Esophagus (tissue), 2 donors: ENCODE measurements at regions not wholly inside any gene's neighbourhood (a gene's known extent, or its start where the extent isn't known, plus 50 kb on each side); places are given as distances from the start of the nearest gene placed in this dataset.

Source experiments
- H3K27ac ChIP-seq, 2 donors: one replicate each; pipeline ENCODE4 v1.5.1; 2013; ENCODE audit warnings: low read depth in 2 of 2, mild to moderate bottlenecking in 2 of 2, inconsistent platforms in 1 of 2, low read length in 1 of 2, moderate library complexity in 1 of 2
- H3K27me3 ChIP-seq, 2 donors: one replicate each; pipeline ENCODE4 v1.6.1; 2013; ENCODE audit warnings: low read length in 2 of 2, control low read depth in 1 of 2, mild to moderate bottlenecking in 1 of 2; ENCODE audit not compliant: insufficient read depth in 2 of 2, control insufficient read depth in 1 of 2
- H3K36me3 ChIP-seq, 2 donors: one replicate each; pipeline ENCODE4 v1.6.1; 2013; ENCODE audit warnings: low read length in 1 of 2; ENCODE audit not compliant: control insufficient read depth in 2 of 2, insufficient read depth in 2 of 2
- H3K4me1 ChIP-seq, 2 donors: one replicate each; pipeline ENCODE4 v1.6.1; 2013; ENCODE audit warnings: low read length in 1 of 2; ENCODE audit not compliant: control insufficient read depth in 2 of 2, insufficient read depth in 2 of 2
- H3K4me3 ChIP-seq, 2 donors: one replicate each; pipeline ENCODE4 v1.5.1; 2013; ENCODE audit warnings: low read length in 2 of 2, mild to moderate bottlenecking in 2 of 2, low read depth in 1 of 2, moderate library complexity in 1 of 2
- H3K9me3 ChIP-seq, 2 donors: one replicate each; pipeline ENCODE4 v1.6.1; 2013; ENCODE audit warnings: mild to moderate bottlenecking in 2 of 2, low read depth in 1 of 2, low read length in 1 of 2, moderate library complexity in 1 of 2; ENCODE audit not compliant: control insufficient read depth in 2 of 2, insufficient read depth in 1 of 2
- WGBS, 2 donors: extraction: QIAGEN DNeasy Blood & Tissue Kit; methylation state at CpG; one replicate each; pipeline ENCODE4 v1.1.7; 2013; 5-methylcytosine and 5-hydroxymethylcytosine counted together
- donor health status: healthy with polysubstance abuse.
- donor health status: Bipolar disorder and iron deficiency.

DNA sequence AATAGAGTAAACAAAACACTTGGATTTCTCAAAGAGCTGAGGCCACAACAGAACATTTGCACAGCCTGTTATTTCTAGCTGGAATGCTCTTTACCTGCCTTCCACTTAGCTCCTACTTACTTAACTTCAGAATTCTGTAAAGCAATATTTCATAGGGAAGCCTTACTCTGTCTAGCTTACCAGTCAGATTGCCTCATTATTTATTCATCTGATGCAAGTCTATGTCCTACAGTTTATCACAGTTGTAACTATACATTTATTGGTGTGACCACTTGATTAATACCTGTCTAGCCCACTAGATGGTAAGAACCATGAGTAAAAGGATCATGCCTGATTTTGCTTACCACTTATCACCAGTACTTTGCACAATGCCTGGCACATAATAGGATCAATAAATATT is 56.1 kb upstream of the ME3 start:
- Histone ChIP-seq H3K27me3 (no peaks in the 10 kb centered on the region), H3K36me3 (no peaks in the 10 kb centered on the region), H3K9me3 (no peaks in the 10 kb centered on the region), H3K4me3 (no peak overlapping the region), H3K27ac (no peak overlapping the region), H3K4me1 (no peaks in the 10 kb centered on the region)

DNA sequence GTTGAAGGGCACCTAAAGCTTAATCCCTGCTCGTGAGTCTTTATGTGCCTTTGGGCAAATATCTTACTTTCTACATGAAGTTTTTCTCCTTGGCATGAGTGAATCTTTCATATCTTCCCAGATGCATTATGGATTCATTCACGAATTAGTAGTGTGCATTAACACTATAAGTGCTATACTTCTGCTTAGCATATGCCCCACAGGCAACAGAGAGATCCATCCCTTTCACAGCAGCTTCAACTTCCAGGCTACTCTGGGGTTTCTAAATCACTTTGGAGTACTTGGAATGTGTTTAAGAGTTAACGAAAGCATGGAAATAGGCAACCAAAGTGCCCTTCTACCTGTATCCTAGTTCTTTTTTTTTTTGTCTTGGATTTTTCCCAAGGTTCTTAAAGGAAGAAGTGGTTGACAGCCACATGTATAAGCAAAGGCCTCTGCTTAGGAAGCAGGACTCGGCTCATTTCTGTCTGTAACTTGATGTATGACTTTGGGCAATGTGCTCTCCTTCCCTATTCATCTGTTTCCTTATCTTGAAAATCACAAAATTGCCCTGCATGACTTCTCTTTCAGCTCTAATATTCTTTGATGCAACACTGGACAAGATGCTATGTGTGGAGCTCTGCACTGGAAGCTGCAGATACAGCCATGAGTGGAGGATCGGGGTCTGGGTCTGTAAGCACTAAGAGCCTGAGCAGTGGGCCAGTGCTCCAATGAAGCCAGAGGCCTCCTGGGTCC is 54.5 kb upstream of the ME3 start:
- WGBS, 2 donors, result 63 to 67% methylated on average over 5 of the region's 5 CpGs
- no peaks in the 10 kb centered on the region for H3K36me3 ChIP-seq
- H3K4me1 ChIP-seq, result no peaks in the 10 kb centered on the region
- no peaks in the 10 kb centered on the region for H3K9me3 ChIP-seq
- no peaks in the 10 kb centered on the region for H3K27me3 ChIP-seq
- H3K27ac ChIP-seq, result no peak overlapping the region
- no peak overlapping the region for H3K4me3 ChIP-seq

DNA sequence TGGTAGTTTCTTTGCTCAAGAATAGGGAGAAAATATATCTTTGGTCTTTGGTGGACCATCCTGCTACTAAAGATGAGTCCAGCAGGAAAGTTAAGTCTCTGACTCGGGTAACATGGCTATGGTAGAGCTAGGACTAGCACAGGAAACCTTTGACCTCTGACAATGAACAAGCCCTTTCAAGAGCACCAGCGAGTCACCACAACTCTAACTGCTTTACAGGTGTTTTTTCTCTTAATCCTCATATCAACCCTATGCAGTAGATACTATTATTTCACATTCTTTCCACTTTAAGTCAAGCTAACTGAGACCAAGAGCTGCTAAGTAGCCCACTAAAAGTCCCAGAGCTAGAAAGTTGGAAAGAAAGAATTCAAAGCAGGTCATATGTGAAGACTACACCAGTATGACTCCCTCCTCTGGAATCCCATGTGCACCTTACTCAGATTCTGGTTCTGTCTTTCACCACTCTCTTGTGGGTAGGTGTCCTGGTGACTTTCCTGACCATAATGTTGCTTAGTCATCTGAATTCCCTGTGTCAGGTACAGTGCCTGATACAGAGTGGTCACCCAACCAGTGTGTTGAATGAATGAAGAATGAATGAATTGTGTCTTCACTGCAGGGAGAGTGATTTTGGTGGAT is 53.8 kb upstream of the ME3 start:
- Histone ChIP-seq H3K4me3 (no peak overlapping the region), H3K36me3 (no peaks in the 10 kb centered on the region), H3K4me1 (no peaks in the 10 kb centered on the region), H3K27me3 (no peaks in the 10 kb centered on the region), H3K27ac (no peak overlapping the region), H3K9me3 (no peaks in the 10 kb centered on the region)
- 79 to 84% methylated on average over 2 of the region's 2 CpGs for WGBS, 2 donors

DNA sequence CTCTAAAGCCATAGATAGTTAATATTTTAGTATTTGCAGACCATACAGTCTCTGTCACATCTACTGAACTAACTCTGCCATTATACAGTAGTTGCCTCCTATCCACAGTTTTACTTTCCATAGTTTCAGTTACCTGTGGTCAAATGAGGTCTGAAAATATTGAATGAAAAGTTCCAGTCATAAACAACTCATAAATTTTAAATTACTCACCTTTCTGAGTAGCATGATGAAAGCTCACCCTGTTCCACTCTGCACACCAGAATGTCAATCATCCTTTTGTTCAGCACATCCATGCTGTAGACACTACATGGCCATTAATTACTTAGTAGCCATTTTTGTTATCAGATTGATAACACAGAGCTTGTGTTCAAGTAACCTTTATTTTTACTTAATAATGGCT is 51.7 kb upstream of the ME3 start:
- H3K27ac ChIP-seq, result no peak overlapping the region
- no peaks in the 10 kb centered on the region for H3K9me3 ChIP-seq
- no peaks in the 10 kb centered on the region for H3K27me3 ChIP-seq
- no peak overlapping the region for H3K4me3 ChIP-seq
- H3K4me1 ChIP-seq, result no peaks in the 10 kb centered on the region
- no peaks in the 10 kb centered on the region for H3K36me3 ChIP-seq

DNA sequence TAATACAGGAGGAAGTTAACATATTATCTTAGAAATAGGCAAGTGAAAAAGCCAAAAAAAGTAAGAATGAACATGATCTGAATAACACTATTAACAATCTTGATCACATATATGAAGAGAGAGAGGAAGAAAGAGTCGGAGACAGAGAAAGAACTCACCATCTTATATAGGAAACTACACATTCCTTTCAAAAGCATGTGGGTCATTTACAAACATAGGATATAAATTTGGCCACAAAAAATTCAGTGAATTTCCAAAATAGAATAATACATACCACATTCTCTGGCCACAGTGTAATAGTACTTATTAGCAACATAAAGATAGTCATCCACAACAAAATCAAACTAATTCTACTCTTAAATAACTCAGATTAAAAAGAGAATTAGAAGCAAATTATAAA is 50.9 kb upstream of the ME3 start:
- Histone ChIP-seq H3K4me3 (no peak overlapping the region), H3K4me1 (peaks cover 0 to 3% of the 10 kb centered on the region in 2 donors), H3K9me3 (no peaks in the 10 kb centered on the region), H3K36me3 (no peaks in the 10 kb centered on the region), H3K27ac (no peak overlapping the region), H3K27me3 (no peaks in the 10 kb centered on the region)
- WGBS, 2 donors, result 96 to 100% methylated on average over 1 of the region's 1 CpG

DNA sequence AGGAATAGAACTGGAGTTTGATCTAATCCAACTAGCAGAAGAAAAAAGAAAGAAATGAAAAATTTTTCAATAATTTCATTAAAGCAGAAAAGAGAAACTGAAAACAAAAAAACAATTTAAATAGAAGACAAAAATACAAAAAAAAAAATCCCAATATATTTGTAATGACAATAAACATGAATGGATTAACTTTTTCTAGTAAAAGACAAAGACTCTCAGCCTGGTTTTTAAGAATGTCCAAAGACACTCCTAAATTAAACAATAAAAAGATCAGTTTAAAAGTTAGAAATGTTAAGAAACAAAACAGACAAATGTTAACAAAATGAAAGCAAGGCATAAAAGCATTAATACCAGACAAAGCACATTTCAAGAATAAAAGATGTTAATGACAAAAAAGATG is 50.3 kb upstream of the ME3 start:
- Histone ChIP-seq H3K27ac (no peak overlapping the region), H3K9me3 (no peaks in the 10 kb centered on the region), H3K4me3 (no peak overlapping the region), H3K27me3 (no peaks in the 10 kb centered on the region), H3K4me1 (peaks cover 0 to 3% of the 10 kb centered on the region in 2 donors), H3K36me3 (no peaks in the 10 kb centered on the region)
